ENCODE measurements at regions not wholly inside any gene's neighbourhood (a gene's known extent, or its start where the extent isn't known, plus 50 kb on each side); places are given as distances from the start of the nearest gene placed in this dataset.

GRCh38 chr4:126682250-126682649 lies 950.5 kb upstream of the INTU start:
- BruUV-seq (replicated peaks): no TSS peak

More at GRCh38 chr4:126682250-126682649, 950.5 kb upstream of the INTU start:
- FAIRE-seq (no peak), ATAC-seq (no peak), DNase-seq (ENCODE audit: low read depth, low spot score) (no peak)
- Histone ChIP-seq H3K9me3 (replicated peaks; ENCODE audit: control insufficient read depth, insufficient read depth, low read length) (no peaks in the 10 kb centered on the region), H3K9ac (ENCODE audit: control insufficient read depth, insufficient read depth, low read length) (no peak overlapping the region), H3K27me3 (replicated peaks in 1 of 2; ENCODE audit: control insufficient read depth in 2 of 2, insufficient read depth in 2 of 2, low read length in 1 of 2) (no peaks in the 10 kb centered on the region), H3K4me1 (ENCODE audit: control insufficient read depth, insufficient read depth, low read length) (no peaks in the 10 kb centered on the region), H3K79me2 (ENCODE audit: control insufficient read depth, insufficient read depth, low read length) (no peaks in the 10 kb centered on the region), H3K27ac (ENCODE audit: control insufficient read depth, insufficient read depth) (no peak overlapping the region), H3K4me3 (no peak overlapping the region), H3K36me3 (ENCODE audit: control insufficient read depth in 2 of 2, insufficient read depth in 2 of 2, low read length in 1 of 2) (no peaks in the 10 kb centered on the region), H2AFZ (ENCODE audit: control insufficient read depth, low read depth, low read length) (no peak overlapping the region), H4K20me1 (ENCODE audit: control insufficient read depth, insufficient read depth) (no peaks in the 10 kb centered on the region), H3K4me2 (ENCODE audit: control insufficient read depth, insufficient read depth) (no peak overlapping the region)
- ChIA-PET SMC1A (ENCODE audit: uncharacterized antibody, unreplicated experiment) (no interaction called here), POLR2A (no interaction called here), RAD21 (ENCODE audit: unreplicated experiment) (no interaction called here), CTCF (no interaction called here)
- intact Hi-C loops (cut with micrococcal nuclease; ENCODE audit: unreplicated experiment): no loop called here
- TF ChIP-seq E2F4 (IDR thresholded peaks at IDR 0.05; ENCODE audit: low read depth, low read length) (no peak), PML (IDR thresholded peaks at IDR 0.05; ENCODE audit: low read length) (no peak), SIX5 (IDR thresholded peaks at IDR 0.05; ENCODE audit: low read depth, low read length, severe bottlenecking) (no peak), CHD4 (IDR thresholded peaks at IDR 0.05) (no peak), CHD2 (IDR thresholded peaks at IDR 0.05; ENCODE audit: borderline replicate concordance, low read depth, low read length) (no peak), ZZZ3 (IDR thresholded peaks at IDR 0.05; ENCODE audit: control insufficient read depth, insufficient read length, low read depth) (no peak), RELB (IDR thresholded peaks at IDR 0.05; ENCODE audit: low read depth) (no peak), TBL1XR1 (IDR thresholded peaks at IDR 0.05; ENCODE audit: low read depth, low read length) (no peak), SREBF1 (IDR thresholded peaks at IDR 0.05; ENCODE audit: low read length) (no peak), ZNF622 (IDR thresholded peaks at IDR 0.05) (no peak), E4F1 (IDR thresholded peaks at IDR 0.05; ENCODE audit: borderline replicate concordance, partially characterized antibody) (no peak), PAX8 (IDR thresholded peaks at IDR 0.05) (no peak), ZBTB4 (CRISPR knock-in tag; IDR thresholded peaks at IDR 0.05) (no peak), NFYB (IDR thresholded peaks at IDR 0.05; ENCODE audit: insufficient read depth, low read depth, low read length) (no peak), NFIC (IDR thresholded peaks at IDR 0.05; ENCODE audit: low read depth, low read length) (no peak), KLF5 (IDR thresholded peaks at IDR 0.05; ENCODE audit: partially characterized antibody) (no peak), ZBED1 (IDR thresholded peaks at IDR 0.05; ENCODE audit: borderline replicate concordance) (no peak)
- in situ Hi-C loops (cut with MboI): no loop called here
